ENCODE measurements at regions not wholly inside any gene's neighbourhood (a gene's known extent, or its start where the extent isn't known, plus 50 kb on each side); places are given as distances from the start of the nearest gene placed in this dataset.

DNA sequence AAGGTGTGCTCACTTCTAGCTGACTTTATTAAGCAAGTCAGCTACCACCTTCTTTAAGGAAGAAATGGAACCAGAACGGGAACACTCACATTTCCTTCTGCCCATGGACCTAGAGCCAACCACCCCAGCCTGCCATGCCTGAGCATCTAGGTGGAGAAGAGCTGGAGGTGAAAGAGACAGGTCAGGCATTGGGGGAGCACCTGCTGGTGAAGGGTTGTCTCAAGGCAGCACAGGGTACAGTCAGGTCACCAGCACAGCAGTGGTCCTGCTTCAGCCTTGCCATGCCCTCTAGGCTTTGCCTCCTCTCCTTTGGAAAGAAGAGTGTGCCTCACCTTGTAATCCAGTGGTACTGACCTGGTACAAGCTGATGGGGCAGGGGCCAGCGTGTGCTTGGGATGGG, 107.9 kb downstream of the KCNF1 start:
- H3K9me3 ChIP-seq (replicated peaks; ENCODE audit: low read length) = no peaks in the 10 kb centered on the region
- peaks cover 73% of the 10 kb centered on the region for H3K27me3 ChIP-seq (ENCODE audit: control insufficient read depth, insufficient read depth, low read length)
- no peaks in the 10 kb centered on the region for H3K36me3 ChIP-seq (ENCODE audit: insufficient read depth, low read length)

GRCh38 chr2:11022064-11022463, 110.3 kb downstream of the KCNF1 start:
- Histone ChIP-seq H3K9ac (ENCODE audit: low read depth, low read length) (no peak overlapping the region), H3K4me1 (ENCODE audit: control insufficient read depth, insufficient read depth, low read length) (no peaks in the 10 kb centered on the region), H3K4me3 (ENCODE audit: low read length) (no peak overlapping the region), H3K4me2 (ENCODE audit: low read length) (no peak overlapping the region), H3K27me3 (ENCODE audit: control insufficient read depth, insufficient read depth, low read length) (peaks cover 65% of the 10 kb centered on the region), H3K9me3 (replicated peaks; ENCODE audit: low read length) (no peaks in the 10 kb centered on the region), H3K36me3 (ENCODE audit: insufficient read depth, low read length) (no peaks in the 10 kb centered on the region)

More for the DNA sequence above, 107.9 kb downstream of the KCNF1 start:
- Histone ChIP-seq H3K4me2 (ENCODE audit: low read length) (no peak overlapping the region), H3K4me1 (ENCODE audit: control insufficient read depth, insufficient read depth, low read length) (no peaks in the 10 kb centered on the region), H3K9ac (ENCODE audit: low read depth, low read length) (no peak overlapping the region), H3K4me3 (ENCODE audit: low read length) (no peak overlapping the region)

- H3K4me1 ChIP-seq (ENCODE audit: control insufficient read depth, insufficient read depth, low read length) = no peaks in the 10 kb centered on the region
- no peak overlapping the region for H3K4me3 ChIP-seq (ENCODE audit: low read length)
- H3K36me3 ChIP-seq (ENCODE audit: insufficient read depth, low read length) = no peaks in the 10 kb centered on the region
- H3K27me3 ChIP-seq (ENCODE audit: control insufficient read depth, insufficient read depth, low read length) = peaks cover 59% of the 10 kb centered on the region
- H3K9ac ChIP-seq (ENCODE audit: low read depth, low read length) = no peak overlapping the region
- no peaks in the 10 kb centered on the region for H3K9me3 ChIP-seq (replicated peaks; ENCODE audit: low read length)
- H3K4me2 ChIP-seq (ENCODE audit: low read length) = no peak overlapping the region
Measured at GRCh38 chr2:11022591-11023273, 111.0 kb downstream of the KCNF1 start.

DNA sequence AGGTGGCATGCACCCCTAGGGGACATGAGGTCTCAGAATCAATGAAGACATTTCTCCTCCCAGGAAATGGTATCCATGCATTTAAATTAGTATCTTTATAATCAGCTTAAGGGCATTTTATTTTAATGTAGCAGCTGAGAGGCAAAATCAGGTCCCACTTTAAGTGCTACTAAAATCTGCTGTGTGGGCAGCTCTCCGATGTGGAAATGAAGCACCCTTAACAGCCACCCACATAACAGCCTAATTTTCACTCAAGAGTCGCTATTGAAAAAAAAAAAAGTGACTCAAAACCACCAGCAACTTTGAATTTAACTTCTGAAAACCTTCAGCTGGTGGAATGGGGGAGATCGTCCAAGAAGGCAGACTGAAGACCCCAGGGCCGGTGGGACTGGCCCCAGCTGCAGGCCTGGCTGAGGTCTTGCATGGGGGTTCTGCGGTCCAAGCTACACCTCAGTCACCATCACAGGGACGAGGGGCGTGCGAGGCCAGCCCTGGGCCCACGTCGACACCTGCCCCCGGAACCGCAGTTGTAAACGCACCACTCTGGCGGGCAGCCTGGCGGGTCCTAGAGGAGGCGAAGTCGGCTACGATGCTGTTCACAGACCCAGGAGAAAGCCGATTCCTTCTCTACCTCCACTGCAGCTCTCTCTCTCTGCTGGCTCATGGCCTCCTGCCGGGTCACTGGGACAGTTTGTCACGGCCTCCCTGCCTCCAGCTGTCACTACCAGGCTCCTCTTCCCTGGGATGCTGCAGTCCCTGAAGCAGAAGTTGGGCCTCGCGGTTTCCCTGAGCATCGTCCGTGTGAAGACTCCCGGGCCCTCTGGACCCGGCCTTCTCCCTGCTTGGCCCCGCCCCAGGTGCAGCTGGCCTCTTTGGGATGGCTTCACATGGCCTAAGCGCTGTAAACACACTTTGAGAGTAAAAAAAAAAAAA, 111.9 kb downstream of the KCNF1 start:
- H3K27me3 ChIP-seq (ENCODE audit: control insufficient read depth, insufficient read depth, low read length) = peaks cover 51% of the 10 kb centered on the region
- no peaks in the 10 kb centered on the region for H3K9me3 ChIP-seq (replicated peaks; ENCODE audit: low read length)

GRCh38 chr2:11024259-11024645, 112.5 kb downstream of the KCNF1 start:
- H3K9me3 ChIP-seq (replicated peaks; ENCODE audit: low read length) = no peaks in the 10 kb centered on the region
- no peak overlapping the region for H3K9ac ChIP-seq (ENCODE audit: low read depth, low read length)
- H3K27me3 ChIP-seq (ENCODE audit: control insufficient read depth, insufficient read depth, low read length) = peaks cover 47% of the 10 kb centered on the region
- no peaks in the 10 kb centered on the region for H3K4me1 ChIP-seq (ENCODE audit: control insufficient read depth, insufficient read depth, low read length)
- no peak overlapping the region for H3K4me2 ChIP-seq (ENCODE audit: low read length)
- no peak overlapping the region for H3K4me3 ChIP-seq (ENCODE audit: low read length)
- H3K36me3 ChIP-seq (ENCODE audit: insufficient read depth, low read length) = no peaks in the 10 kb centered on the region

More for the DNA sequence above, 111.9 kb downstream of the KCNF1 start:
- no peak overlapping the region for H3K9ac ChIP-seq (ENCODE audit: low read depth, low read length)
- no peaks in the 10 kb centered on the region for H3K4me1 ChIP-seq (ENCODE audit: control insufficient read depth, insufficient read depth, low read length)
- no peak overlapping the region for H3K4me3 ChIP-seq (ENCODE audit: low read length)
- no peak overlapping the region for H3K4me2 ChIP-seq (ENCODE audit: low read length)
- no peaks in the 10 kb centered on the region for H3K36me3 ChIP-seq (ENCODE audit: insufficient read depth, low read length)

GRCh38 chr2:11024687-11025086, 113.0 kb downstream of the KCNF1 start:
- Histone ChIP-seq H3K36me3 (ENCODE audit: insufficient read depth, low read length) (no peaks in the 10 kb centered on the region), H3K9me3 (replicated peaks; ENCODE audit: low read length) (no peaks in the 10 kb centered on the region), H3K27me3 (ENCODE audit: control insufficient read depth, insufficient read depth, low read length) (peaks cover 44% of the 10 kb centered on the region), H3K4me3 (ENCODE audit: low read length) (no peak overlapping the region), H3K9ac (ENCODE audit: low read depth, low read length) (no peak overlapping the region), H3K4me1 (ENCODE audit: control insufficient read depth, insufficient read depth, low read length) (no peaks in the 10 kb centered on the region), H3K4me2 (ENCODE audit: low read length) (no peak overlapping the region)

DNA sequence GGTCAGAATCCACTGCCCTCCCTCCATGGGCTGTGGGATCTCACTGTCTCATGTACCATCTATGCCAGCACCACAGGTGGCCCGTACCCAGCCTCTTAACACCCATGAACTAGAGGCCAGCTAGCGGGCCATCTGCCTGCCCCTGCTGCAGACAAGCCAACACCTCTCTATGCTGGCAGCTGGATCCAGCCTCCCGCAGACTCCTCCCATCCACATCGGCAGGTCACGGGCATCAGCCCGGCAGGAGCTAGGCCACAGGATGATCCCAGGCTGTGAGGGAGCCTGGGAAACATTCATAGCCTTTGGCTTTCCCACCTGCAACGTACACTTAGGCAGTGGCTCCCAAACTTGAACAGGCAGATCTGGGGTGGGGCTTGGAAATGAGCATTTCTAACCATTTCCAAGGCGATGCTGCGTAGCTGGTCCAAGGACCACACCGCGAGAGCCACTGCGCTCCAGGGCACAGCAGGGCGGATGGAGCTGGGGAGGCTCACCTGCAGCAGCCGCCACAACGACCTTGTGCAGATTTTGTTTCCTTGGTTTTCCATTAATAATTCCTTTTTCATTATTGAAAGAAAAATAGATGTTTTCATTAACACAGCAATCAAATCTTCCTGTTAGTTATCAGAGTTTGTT, 114.7 kb downstream of the KCNF1 start:
- no peak overlapping the region for H3K4me3 ChIP-seq (ENCODE audit: low read length)
- no peak overlapping the region for H3K4me2 ChIP-seq (ENCODE audit: low read length)
- H3K36me3 ChIP-seq (ENCODE audit: insufficient read depth, low read length) = no peaks in the 10 kb centered on the region
- peaks cover 36% of the 10 kb centered on the region for H3K27me3 ChIP-seq (ENCODE audit: control insufficient read depth, insufficient read depth, low read length)
- no peaks in the 10 kb centered on the region for H3K4me1 ChIP-seq (ENCODE audit: control insufficient read depth, insufficient read depth, low read length)
- H3K9me3 ChIP-seq (replicated peaks; ENCODE audit: low read length) = no peaks in the 10 kb centered on the region
- H3K9ac ChIP-seq (ENCODE audit: low read depth, low read length) = no peak overlapping the region

- no peaks in the 10 kb centered on the region for H3K9me3 ChIP-seq (replicated peaks; ENCODE audit: low read length)
- H3K27me3 ChIP-seq (ENCODE audit: control insufficient read depth, insufficient read depth, low read length) = peaks cover 41% of the 10 kb centered on the region
- H3K4me3 ChIP-seq (ENCODE audit: low read length) = no peak overlapping the region
- H3K9ac ChIP-seq (ENCODE audit: low read depth, low read length) = no peak overlapping the region
- H3K4me1 ChIP-seq (ENCODE audit: control insufficient read depth, insufficient read depth, low read length) = no peaks in the 10 kb centered on the region
- no peak overlapping the region for H3K4me2 ChIP-seq (ENCODE audit: low read length)
- no peaks in the 10 kb centered on the region for H3K36me3 ChIP-seq (ENCODE audit: insufficient read depth, low read length)
Measured at GRCh38 chr2:11027195-11027594, 115.5 kb downstream of the KCNF1 start.

DNA sequence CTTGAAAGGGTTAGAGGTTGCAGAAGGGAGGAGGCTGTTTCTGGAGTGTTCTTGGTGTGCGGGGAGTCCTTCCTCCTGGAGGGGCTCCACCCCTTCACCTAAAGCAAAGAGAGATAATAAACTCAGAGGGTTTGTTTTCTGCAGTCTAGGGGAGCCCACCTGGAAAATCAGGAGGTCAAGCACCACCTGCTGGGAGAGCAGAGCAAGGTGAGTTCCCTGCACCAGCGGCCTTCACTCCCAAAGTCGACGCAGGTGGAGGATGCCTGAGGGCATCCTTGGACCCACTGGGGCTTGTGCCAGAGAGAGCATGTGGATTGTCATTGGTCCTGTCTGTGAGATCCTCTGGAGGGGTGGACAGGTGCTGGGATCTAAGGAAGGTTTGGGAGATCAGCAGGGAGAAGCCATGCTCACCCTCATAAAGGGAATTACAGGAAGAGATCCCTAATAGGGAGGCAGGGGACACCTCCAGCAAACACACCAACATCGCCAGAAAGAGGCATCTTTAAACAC, 116.7 kb downstream of the KCNF1 start:
- Histone ChIP-seq H3K9me3 (replicated peaks; ENCODE audit: low read length) (peaks cover 3% of the 10 kb centered on the region), H3K36me3 (ENCODE audit: insufficient read depth, low read length) (no peaks in the 10 kb centered on the region), H3K4me1 (ENCODE audit: control insufficient read depth, insufficient read depth, low read length) (no peaks in the 10 kb centered on the region), H3K9ac (ENCODE audit: low read depth, low read length) (no peak overlapping the region), H3K27me3 (ENCODE audit: control insufficient read depth, insufficient read depth, low read length) (peaks cover 43% of the 10 kb centered on the region), H3K4me2 (ENCODE audit: low read length) (no peak overlapping the region), H3K4me3 (ENCODE audit: low read length) (no peak overlapping the region)

- Histone ChIP-seq H3K36me3 (ENCODE audit: insufficient read depth, low read length) (no peaks in the 10 kb centered on the region), H3K4me3 (ENCODE audit: low read length) (no peak overlapping the region), H3K4me2 (ENCODE audit: low read length) (no peak overlapping the region)
Measured at GRCh38 chr2:11029136-11029535, 117.4 kb downstream of the KCNF1 start.

DNA sequence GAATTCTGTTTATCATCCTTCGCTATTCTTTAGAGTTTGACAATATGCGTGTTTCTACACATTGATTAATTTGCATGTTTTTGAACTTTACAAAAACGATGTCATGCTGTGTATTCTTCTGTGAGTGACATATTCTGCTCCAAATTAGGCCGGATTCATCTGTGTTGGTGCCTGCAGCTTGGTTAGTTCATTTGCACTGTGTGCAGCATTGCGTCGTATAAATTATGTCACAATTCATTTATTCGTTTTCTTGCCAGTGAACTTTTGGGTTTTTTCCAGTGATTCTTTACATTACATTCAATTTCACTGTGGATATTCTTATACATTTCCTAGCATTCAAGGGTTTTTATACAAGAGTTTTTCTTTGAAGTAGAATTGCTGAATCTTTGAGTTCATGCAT, 118.3 kb downstream of the KCNF1 start:
- H3K4me1 ChIP-seq (ENCODE audit: control insufficient read depth, insufficient read depth, low read length) = no peaks in the 10 kb centered on the region
- H3K27me3 ChIP-seq (ENCODE audit: control insufficient read depth, insufficient read depth, low read length) = peaks cover 40% of the 10 kb centered on the region
- no peak overlapping the region for H3K4me3 ChIP-seq (ENCODE audit: low read length)
- peaks cover 3% of the 10 kb centered on the region for H3K9me3 ChIP-seq (replicated peaks; ENCODE audit: low read length)
- no peaks in the 10 kb centered on the region for H3K36me3 ChIP-seq (ENCODE audit: insufficient read depth, low read length)
- no peak overlapping the region for H3K9ac ChIP-seq (ENCODE audit: low read depth, low read length)
- H3K4me2 ChIP-seq (ENCODE audit: low read length) = no peak overlapping the region

More at GRCh38 chr2:11029136-11029535, 117.4 kb downstream of the KCNF1 start:
- peaks cover 44% of the 10 kb centered on the region for H3K27me3 ChIP-seq (ENCODE audit: control insufficient read depth, insufficient read depth, low read length)
- no peaks in the 10 kb centered on the region for H3K4me1 ChIP-seq (ENCODE audit: control insufficient read depth, insufficient read depth, low read length)
- H3K9ac ChIP-seq (ENCODE audit: low read depth, low read length) = no peak overlapping the region
- peaks cover 3% of the 10 kb centered on the region for H3K9me3 ChIP-seq (replicated peaks; ENCODE audit: low read length)

All from skeletal muscle satellite cell (primary cell).